Glutamatergic neuron (in vitro differentiated cells): ENCODE measurements at regions not wholly inside any gene's neighbourhood (a gene's known extent, or its start where the extent isn't known, plus 50 kb on each side); places are given as distances from the start of the nearest gene placed in this dataset.

Experiments
- DNase-seq: peaks from one replicate; pipeline ENCODE4 v3.0.0; 2022
- H3K27ac Mint-ChIP-seq: one replicate; pipeline ENCODE4 v1.8.0; 2020; ENCODE audit warnings: mild to moderate bottlenecking, mixed read lengths, inconsistent platforms; ENCODE audit not compliant: unreplicated experiment
- H3K27me3 Mint-ChIP-seq: one replicate; pipeline ENCODE4 v1.8.0; 2020; ENCODE audit warnings: mild to moderate bottlenecking, moderate library complexity, mixed read lengths, inconsistent platforms; ENCODE audit not compliant: unreplicated experiment
- H3K36me3 Mint-ChIP-seq: one replicate; pipeline ENCODE4 v1.8.0; 2020; ENCODE audit warnings: mild to moderate bottlenecking, mixed read lengths, inconsistent platforms; ENCODE audit not compliant: unreplicated experiment
- H3K4me1 Mint-ChIP-seq: one replicate; pipeline ENCODE4 v1.8.0; 2020; ENCODE audit warnings: mild to moderate bottlenecking, low read depth, mixed read lengths, inconsistent platforms; ENCODE audit not compliant: unreplicated experiment
- H3K4me3 Mint-ChIP-seq: one replicate; pipeline ENCODE4 v1.8.0; 2020; ENCODE audit warnings: mild to moderate bottlenecking, mixed read lengths, inconsistent platforms; ENCODE audit not compliant: unreplicated experiment
- H3K9me3 Mint-ChIP-seq: one replicate; pipeline ENCODE4 v1.8.0; 2020; ENCODE audit warnings: mild to moderate bottlenecking, moderate library complexity, mixed read lengths, inconsistent platforms; ENCODE audit not compliant: unreplicated experiment
- TF ChIP-seq, protein P1 (sequence below): fragments of 200-600 bp; sonication (generic); IDR thresholded peaks from one replicate; pipeline ENCODE4 v1.5.0; 2021; ENCODE audit not compliant: partially characterized antibody, unreplicated experiment

- Mint-ChIP-seq H3K27ac (no peak overlapping the region), H3K36me3 (no peaks in the 10 kb centered on the region), H3K9me3 (no peaks in the 10 kb centered on the region), H3K4me3 (no peak overlapping the region), H3K27me3 (no peaks in the 10 kb centered on the region), H3K4me1 (no peaks in the 10 kb centered on the region)
- no peak for DNase-seq
- TF ChIP-seq, protein P1, sequence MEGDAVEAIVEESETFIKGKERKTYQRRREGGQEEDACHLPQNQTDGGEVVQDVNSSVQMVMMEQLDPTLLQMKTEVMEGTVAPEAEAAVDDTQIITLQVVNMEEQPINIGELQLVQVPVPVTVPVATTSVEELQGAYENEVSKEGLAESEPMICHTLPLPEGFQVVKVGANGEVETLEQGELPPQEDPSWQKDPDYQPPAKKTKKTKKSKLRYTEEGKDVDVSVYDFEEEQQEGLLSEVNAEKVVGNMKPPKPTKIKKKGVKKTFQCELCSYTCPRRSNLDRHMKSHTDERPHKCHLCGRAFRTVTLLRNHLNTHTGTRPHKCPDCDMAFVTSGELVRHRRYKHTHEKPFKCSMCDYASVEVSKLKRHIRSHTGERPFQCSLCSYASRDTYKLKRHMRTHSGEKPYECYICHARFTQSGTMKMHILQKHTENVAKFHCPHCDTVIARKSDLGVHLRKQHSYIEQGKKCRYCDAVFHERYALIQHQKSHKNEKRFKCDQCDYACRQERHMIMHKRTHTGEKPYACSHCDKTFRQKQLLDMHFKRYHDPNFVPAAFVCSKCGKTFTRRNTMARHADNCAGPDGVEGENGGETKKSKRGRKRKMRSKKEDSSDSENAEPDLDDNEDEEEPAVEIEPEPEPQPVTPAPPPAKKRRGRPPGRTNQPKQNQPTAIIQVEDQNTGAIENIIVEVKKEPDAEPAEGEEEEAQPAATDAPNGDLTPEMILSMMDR = no peak
Observed at GRCh38 chr11:98227278-98227677, 793.5 kb upstream of the CNTN5 start.

DNA sequence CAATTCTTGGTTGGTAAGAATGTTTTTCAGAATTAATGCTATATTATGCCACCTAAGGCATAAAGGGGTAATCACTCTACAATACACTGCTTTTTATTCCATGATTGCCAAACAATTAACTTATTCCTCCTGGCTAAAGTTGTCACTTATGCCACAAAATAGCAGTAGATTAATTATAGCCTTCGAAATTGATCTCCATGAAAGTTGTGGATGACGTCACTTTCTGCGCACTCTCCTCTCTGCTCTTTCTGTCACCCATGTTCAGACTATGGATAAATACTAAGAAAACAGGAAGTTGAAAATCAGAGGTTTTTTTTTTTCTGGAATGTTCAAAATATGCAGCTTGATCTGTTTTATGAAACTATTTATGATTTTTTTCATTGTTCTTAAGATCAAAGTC is 790.1 kb upstream of the CNTN5 start:
- TF ChIP-seq, protein P1 = no peak
- no peaks in the 10 kb centered on the region for H3K9me3 Mint-ChIP-seq
- DNase-seq = no peak
- H3K27ac Mint-ChIP-seq = no peak overlapping the region
- no peaks in the 10 kb centered on the region for H3K27me3 Mint-ChIP-seq
- H3K4me3 Mint-ChIP-seq = no peak overlapping the region
- H3K4me1 Mint-ChIP-seq = no peaks in the 10 kb centered on the region
- H3K36me3 Mint-ChIP-seq = no peaks in the 10 kb centered on the region

GRCh38 chr11:98234698-98235097 is 786.1 kb upstream of the CNTN5 start:
- Mint-ChIP-seq H3K27me3 (no peaks in the 10 kb centered on the region), H3K9me3 (peaks cover 2% of the 10 kb centered on the region), H3K4me3 (no peak overlapping the region), H3K36me3 (no peaks in the 10 kb centered on the region), H3K27ac (no peak overlapping the region), H3K4me1 (no peaks in the 10 kb centered on the region)
- DNase-seq = no peak
- TF ChIP-seq, protein P1 = no peak

DNA sequence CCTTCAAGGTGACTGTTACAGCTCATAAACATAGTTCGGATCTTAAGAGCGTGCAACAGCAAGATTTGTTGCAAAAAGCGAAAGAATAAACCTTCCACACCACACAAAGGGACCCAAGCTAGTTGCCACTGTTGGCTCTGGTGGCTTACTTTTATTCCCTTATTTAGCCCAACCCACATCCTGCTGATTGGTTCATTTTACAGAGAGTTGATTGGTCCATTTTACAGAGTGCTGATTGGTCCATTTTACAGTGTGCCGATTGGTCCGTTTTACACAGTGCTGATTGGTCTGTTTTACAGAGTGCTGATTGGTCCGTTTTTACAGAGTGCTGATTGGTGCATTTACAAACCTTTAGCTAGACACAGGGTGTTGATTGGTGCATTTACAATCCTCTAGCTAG is 776.9 kb upstream of the CNTN5 start:
- no peak overlapping the region for H3K4me3 Mint-ChIP-seq
- H3K27ac Mint-ChIP-seq = no peak overlapping the region
- H3K27me3 Mint-ChIP-seq = no peaks in the 10 kb centered on the region
- DNase-seq = no peak
- no peaks in the 10 kb centered on the region for H3K9me3 Mint-ChIP-seq
- no peaks in the 10 kb centered on the region for H3K4me1 Mint-ChIP-seq
- no peaks in the 10 kb centered on the region for H3K36me3 Mint-ChIP-seq
- TF ChIP-seq, protein P1 = no peak

- H3K4me1 Mint-ChIP-seq = no peaks in the 10 kb centered on the region
- TF ChIP-seq, protein P1 = peak; percentile 54
- H3K27ac Mint-ChIP-seq = no peak overlapping the region
- no peak for DNase-seq
- no peaks in the 10 kb centered on the region for H3K27me3 Mint-ChIP-seq
- no peak overlapping the region for H3K4me3 Mint-ChIP-seq
- peaks cover 4% of the 10 kb centered on the region for H3K36me3 Mint-ChIP-seq
- peaks cover 1% of the 10 kb centered on the region for H3K9me3 Mint-ChIP-seq
Observed at GRCh38 chr11:98260983-98261382, 759.8 kb upstream of the CNTN5 start.
